Kidney glomerular epithelial cell (primary cell): ENCODE measurements at regions not wholly inside any gene's neighbourhood (a gene's known extent, or its start where the extent isn't known, plus 50 kb on each side); places are given as distances from the start of the nearest gene placed in this dataset.

Experiments
- DNase-seq: peaks from one replicate; lab custom pipeline; 2025; lab: John Stamatoyannopoulos, UW

DNA sequence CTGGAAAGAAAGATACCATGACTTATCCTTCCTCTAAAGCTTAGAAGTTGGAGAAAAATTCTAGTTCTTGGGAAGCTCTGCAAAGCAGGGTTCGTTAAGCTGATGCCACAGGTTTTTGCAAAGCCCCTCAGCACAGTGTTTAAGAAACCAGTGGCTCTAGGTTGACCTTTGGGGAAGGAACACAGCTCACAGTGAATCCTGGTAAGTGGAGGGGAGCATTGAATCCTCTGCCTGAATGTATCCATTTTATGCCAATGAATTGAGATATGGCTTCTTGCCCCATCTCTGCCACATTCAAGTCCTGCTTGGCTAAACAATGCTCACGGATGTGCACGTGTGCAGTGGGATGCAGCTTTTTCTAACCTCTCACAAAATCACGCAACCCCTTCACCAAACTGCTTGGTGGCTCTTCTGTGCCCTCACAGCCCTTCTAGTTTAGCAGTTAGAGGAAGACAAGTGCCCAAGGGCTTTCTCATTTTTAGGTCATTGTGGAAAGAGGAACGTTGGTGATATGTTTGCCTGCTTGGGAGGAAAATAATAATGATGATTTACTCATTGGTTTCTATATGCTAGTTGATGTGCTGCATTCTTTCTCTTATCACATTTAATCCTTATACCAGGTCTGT is 111.3 kb downstream of the DAD1 start:
- DNase-seq: no peak

DNA sequence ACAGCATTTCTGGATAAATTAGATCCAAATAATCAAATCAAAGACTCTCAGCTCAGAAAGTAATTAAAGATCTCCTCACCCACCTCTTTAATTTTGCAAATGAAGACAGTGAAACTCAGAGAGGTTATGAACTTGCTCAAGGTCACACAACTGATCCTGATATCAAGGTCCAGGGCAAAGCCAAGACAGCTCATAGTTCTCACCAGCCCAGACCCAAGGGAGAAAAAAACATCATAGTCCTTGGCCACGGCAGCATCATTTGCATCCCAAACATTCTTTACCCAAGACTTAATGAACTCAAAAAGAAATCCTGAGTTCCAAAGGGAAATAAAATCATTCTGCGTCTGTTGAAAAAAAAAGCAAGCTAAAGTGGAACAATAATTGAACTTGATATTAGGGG is 112.1 kb downstream of the DAD1 start:
- DNase-seq: no peak

DNA sequence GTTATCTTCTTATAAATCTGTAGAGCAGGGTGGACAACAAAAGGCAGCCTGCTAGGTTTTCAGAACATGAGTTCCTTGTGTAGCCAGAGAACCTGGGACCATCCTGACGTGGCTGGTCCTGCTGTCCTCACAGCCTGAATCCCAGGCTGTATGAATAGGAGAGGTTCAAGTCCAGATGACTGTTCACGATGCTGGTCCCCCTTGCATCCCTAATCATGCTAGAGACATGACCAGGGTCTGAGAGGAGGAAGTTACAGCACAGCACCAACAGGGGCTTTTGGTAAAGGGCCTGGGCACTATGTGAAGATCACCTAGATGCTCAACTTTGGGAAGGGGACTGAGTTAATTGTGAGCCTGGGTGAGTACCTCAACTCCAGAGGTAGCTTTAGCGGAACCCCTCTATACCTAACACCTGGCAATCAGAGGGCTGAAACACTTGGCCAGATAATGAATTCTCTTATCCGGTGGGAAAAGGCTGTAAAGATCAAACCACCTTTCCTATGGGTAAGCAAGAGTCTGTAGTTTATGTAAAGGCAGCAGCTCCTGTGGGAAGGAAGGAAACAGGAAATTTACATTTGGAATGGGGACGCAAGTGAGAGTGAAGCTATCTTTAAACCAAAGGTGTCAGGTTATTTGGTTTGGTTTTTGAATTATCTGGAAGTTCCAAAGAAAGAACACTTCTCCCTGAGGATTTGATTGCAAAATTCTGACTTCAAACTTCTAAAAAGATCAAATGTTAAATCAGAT is 112.8 kb downstream of the DAD1 start:
- no peak for DNase-seq

DNA sequence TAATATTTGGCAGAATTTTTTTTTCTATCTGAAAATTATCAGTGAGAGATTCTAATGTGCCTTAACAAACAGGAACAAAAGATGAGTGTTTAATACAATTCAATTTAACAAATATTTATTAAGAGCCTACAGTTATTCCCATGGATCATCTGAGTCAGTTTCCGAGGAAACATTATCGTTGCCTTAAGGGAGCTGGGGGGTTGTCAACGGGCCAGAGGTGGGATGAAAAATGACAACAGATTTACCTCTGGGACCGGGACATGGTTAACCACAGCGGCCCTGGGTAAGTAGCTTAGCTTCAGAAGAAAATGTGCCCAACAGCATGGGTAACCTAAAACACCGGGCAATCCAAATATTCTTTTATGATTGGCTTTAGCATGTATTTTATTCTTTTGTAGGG is 113.6 kb downstream of the DAD1 start:
- DNase-seq: no peak

DNA sequence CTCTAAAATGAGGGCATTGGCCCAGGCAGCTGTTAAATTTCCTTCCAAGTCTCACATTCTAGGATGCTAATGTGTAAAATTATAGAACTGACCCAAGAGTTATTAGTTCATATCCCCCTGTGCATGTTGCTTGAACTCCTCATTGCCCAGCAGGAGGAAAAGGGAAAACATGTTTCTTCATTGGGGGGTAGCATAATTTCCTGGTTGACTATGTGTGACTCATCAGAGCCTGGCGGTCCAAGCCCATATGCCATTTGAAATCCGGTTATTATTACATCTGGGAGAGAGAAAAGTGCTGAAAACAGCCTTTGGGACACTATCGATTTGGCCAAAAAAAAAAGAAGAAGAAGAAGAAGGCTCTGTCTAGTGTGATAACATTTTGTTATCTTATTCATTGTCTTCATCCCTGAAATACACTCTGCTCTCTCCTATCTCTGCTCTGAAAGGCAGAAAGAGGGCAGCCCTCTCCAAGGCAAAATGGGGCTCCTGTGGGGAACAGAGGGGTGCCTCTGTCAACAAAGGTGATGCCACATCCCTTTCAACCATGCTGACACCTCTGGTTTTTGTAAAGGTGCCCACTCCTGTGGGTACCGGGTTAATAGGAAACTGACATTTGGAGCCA is 114.2 kb downstream of the DAD1 start:
- no peak for DNase-seq

DNA sequence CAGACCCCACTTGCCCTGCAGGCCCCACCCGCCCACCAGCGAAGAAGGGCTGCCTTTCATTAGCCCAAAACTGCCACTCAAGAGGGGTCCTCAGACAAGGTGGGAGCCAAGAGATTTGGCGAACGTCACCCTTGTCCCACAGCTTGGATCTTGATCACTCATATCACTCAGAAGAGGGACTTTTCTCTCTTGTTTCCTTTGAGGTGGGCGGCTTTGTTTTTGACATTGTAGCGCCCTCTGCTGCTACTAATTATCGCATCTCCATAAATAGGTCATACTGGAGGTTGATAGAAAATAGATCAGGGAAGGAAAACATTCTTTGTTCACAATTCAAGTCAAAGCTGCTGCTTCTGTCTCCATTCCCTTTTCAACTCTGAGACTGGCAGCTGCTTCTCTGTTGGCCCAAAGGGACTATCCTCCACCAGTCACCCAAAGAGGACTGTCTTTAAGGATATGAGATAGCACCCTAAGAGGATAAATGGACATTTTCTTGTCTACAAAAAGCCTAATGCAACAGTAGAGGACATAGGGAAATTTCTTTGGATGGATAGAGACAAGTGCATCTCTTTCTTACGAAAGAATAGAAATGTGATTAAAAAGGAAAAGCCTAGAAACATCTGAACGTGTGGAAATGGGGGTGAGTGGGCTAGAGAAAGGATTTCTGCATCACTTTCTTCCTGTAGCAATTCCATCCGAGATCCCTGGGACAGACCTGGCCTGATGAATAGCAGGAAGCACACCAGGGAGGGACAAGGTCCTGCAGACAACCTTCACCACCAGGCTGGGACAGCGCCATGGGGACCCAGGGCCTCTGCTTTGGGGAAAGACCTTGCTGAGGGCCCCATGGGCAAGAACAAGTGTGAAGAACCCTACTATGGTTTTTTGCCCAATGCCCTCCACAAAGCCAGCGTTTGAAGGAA is 115.8 kb downstream of the DAD1 start:
- DNase-seq: peak; percentile 47

DNA sequence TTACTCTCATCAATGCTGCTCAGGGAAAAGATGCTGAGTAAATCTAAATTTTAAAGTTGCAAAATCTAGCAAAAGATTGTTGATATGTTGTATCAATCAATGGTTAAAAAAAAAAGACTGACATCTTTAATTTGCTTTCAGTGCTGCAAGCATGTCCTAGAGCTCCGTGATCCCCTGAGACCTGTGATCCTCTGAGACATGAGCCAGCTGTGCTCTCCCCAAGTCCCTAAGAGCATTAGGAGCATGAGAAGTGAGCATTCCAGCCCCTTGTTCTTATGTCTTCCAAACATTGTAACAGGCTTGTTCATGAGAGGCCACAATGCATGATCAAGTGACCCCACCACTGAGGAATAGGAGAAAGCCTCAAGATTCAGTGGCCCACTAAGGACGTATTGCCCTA is 116.6 kb downstream of the DAD1 start:
- DNase-seq: no peak

DNA sequence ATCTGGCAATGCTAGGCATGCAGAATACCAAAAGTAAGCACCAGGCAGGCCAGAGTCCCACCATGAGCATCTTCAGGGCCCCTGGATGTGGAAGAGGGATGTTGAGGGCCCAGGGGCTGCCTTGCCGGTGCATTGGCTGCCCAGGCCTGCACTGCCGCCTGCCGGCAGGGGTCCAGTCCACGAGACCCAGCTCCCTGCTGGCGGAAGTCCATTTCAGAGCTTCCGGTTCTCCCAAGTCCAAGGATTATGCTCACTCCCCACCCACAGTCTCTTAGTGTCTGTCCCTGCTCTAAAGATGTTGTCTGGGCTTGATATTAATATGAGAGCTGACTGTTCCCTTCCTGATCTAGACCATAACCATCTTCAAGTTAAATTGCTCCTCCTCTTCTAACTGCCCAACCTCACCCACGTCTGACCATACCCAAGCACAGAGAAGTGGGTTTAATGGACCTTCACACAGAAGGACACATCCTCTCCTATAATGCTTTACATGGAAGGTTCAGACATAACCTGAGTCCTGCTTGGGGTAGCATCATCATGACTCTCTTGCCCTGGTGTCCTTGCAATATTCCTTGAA is 117.4 kb downstream of the DAD1 start:
- DNase-seq: peak; percentile 10

DNA sequence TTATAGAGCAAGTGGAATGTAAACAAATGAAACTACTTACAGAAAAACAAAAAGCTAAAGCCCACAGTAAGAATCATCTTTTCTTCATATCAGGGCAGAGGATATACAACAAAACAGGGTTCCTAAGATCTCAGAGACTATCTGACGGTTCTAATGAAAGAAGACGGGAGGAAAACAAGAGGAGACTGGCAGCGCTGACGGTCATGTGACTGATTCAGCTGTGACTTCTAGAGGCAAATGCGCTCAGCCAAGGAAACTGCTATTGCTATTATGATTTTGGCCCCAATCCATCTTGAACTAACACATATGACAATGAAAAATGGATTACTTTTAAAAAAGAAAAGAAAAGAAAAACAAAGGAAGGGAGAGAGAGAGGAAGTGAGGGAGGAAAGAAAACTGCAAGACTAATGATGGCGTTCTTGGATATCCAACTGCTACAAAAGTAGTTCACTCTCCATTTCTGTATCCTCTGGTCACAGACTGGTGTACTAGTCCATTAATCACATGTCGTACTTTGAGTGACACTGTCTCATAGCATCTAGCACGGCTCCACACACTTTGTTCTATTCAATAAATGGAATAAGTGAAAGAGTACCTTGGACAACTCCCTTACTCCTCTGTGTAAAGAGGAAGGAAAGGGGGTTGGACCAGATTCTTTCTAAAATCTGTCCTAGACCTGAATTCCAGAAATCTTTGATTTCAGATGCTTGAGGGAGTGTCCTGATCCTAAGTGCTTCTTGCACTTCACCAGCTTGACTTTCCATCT is 119.3 kb downstream of the DAD1 start:
- no peak for DNase-seq

DNA sequence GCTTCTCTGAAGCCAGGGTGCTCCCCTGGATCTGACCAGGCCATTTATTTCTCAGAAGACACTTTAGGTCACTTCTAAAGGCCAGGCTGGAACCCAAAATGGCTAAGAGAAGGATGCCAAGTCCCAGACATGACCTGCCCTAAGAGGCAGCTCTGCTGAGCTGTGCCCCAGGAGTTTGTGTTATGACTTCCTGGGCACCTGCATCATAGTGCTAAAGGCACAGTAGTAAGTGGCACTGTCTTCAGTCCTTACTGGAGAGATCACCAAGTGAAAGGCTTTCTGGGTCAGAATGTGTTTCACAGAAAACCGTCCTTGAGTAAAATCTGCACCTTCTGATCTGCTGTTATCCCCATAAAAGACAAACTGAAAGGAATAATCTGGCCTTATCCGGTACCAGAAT is 120.2 kb downstream of the DAD1 start:
- DNase-seq: no peak

DNA sequence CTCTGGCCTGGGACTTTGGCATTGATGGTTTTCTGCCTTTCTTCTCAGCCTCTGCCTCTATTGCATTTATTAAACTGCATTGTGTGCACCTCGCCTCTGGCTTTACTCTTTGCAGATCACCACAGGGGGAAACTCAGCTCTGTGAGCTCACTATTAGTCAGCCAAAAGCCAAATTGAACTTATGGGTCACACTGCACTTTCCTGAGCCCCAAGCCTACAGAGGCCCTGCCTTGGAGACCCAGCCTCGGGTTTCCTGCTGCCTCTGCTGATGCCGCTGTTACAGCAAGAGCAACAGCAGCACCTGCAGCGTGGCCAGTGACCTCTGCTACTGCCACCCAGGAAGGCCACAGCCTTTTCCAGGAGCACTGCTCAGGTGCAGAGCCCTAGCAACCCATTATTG is 122.5 kb downstream of the DAD1 start:
- no peak for DNase-seq

DNA sequence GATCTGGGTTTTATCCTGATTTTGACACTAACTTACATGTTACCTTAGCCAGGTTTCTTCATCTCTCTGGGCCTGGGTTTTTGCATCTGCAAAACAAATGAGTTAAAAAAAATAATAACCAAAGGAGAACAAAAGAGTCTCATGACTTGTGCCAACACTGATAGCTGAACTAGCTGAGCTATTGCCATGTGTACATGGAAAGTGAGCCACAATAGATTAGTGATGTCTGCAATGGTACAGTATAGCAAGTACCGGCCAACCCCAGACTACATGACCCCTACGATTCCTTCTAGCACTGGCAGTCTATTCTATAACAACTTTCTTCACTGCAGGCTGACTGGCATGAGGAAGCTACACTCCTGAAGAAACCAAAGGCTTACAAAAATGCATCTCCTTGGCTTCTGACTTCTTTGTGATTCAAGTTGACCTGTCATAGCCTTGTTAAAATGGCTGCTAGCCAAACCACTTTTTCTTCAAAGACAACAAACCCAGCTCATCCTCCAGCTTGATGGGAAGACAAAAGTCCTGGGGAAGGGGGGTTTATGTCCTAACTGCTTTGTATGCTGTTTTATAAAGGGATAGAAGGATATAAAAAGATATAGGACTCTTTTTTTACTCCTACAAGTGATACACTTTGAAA is 123.7 kb downstream of the DAD1 start:
- DNase-seq: peak; percentile 29

DNA sequence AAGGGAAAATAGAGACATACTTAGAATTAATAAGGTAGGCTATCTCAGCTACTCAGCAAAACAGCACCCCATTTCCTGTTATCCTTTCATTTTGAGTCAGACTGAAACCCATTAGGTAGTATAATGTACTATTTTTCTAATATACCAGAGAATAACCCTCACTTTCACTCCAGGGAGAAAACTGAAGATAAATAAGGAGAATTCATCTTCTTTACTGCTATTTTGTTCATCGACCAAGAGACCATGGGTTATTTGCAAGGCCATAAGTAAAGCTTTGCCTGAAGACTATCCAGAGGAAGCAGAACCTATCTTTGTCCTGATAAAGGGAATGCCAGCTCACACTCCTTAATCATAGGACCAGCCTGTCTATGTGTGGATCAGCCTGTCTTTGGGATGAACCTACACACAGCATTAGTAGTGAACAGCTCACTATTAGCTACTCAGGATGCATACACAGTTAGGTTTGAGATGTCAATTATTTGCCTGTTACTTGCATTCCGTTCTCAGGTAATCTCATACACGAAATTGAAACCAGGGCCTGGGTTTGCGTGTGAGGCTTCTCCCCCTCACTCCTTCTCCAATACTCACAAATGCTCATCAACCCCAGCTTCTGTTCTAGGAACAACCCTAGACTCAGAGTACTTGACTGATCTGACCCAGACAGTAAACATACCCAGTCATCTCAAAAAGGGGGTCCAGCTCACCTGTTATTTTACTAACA is 124.4 kb downstream of the DAD1 start:
- DNase-seq: no peak

DNA sequence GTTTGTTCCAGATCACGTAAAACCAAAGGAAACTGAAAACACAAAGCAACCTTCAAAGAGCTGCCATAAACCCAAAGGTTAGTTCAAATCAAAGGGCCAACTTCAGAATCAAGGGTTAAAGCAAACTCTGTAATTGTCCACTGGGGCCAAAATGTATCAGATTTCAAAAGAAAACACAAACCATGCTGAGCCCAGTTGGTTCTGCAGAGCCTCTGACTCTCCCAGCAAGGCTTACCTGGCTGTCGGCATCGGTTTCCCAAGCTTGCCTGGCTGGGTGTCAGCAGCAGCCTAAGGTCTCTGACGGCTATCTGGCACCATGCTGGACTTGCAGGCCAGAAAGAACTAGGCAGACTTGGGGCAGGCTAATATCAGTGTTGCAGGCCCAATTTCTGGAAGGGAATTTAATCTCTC is 125.3 kb downstream of the DAD1 start:
- no peak for DNase-seq

DNA sequence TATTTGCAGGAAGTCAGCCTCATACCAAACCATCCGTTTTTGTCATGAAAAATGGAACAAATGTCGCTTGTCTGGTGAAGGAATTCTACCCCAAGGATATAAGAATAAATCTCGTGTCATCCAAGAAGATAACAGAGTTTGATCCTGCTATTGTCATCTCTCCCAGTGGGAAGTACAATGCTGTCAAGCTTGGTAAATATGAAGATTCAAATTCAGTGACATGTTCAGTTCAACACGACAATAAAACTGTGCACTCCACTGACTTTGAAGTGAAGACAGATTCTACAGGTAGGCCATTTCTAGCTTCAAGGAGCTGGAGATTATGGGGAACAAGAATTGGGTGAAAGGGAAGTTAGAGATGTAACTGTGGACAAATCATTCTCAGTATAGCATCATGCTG is 126.1 kb downstream of the DAD1 start:
- no peak for DNase-seq

DNA sequence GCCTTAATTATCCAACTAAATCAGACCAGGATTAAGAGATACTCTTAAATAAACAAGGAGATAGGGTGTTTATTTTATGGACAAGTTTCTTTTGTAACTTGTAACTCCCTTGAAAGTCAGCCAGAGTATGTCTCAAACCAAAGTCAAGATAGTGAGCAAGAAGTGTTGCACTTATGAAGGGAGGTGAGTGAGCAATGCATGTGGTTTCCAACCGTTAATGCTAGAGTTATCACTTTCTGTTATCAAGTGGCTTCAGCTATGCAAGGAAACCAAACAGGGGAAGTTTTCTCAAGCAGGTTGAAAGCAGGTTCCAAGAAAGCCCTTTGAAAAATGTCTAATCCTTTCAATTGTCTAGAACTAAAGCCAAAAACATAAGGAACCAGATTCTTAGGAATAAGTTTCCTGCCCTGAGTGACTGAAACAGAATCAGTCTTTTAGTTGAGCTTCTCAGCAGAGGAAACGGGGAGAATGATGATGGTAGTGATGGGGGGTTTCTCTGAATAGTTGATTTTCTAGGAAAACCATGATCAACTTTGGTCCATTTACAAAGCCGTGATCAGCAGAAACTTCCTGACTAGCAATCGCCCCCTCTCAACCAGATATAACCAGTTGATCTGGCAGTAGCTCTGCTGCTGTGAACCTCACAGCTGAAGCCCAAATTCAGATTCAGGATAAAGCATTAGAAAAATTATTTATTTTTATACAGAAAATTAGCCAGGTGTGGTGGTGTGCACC is 128.4 kb downstream of the DAD1 start:
- DNase-seq: peak; percentile 21

DNA sequence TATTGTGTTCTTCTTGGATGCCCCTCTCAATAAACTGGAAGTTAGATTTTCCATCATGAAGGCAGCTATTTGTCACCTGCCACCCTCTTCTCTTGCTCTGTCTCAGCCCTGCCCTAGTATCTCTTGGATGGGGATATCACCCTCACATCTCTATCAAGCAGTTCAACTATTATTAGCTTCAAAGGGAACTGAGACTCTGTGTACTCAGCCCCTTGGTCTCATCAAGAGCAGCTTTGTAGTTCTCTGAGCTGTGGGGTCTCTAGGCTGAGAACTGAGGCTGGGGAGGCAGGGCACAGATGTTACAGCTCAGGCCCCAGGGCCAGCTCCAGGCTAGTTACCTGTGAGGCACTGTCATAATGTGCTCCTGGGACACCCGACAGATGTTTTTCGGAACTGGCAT is 130.3 kb downstream of the DAD1 start:
- no peak for DNase-seq

DNA sequence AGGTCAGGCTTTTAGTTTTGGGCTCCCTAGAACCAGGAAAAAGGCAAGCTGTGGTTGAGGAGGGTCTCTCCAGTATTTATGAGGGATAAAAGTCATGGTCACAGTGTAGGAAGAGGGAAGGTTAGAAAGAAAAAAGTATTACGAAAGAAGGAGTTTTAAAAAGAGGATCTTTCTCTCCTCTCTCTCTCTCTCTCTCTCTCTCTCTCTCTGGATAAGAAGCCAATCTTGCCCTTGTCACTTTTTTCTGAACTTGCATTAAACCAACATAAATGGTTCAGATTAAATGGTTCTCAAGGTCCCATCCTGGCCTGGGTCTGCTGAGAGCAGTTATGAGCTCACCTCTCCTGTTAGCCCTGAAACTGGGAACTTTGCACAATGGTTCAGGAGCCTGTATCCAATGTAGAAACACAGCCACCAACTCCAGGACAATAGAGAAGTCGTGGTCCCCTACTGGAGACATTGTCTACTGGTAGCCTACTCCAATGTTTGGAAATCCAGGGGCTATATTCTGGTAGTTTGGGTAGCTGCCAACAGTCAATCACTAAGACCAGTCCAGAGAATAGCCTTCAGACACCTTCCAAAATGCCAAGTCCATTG is 131.9 kb downstream of the DAD1 start:
- DNase-seq: no peak

DNA sequence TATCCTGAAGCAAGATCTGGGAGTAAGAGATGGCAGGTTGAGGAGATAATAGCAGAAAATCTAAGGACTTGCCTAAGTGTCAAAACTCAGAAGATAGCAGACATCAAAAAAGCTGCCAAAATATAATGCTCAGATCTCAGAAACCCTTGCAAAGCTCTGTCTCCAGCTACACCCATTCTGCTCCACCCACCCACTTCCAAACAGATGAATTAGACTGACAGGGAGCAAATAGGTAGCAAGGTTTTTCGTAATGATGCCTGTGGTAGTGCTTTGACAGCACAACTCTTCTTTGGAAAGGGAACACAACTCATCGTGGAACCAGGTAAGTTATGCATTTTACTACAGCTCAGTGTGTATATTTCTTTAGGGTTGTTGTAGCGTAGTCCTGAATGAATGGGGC is 132.6 kb downstream of the DAD1 start:
- DNase-seq: no peak
